Kidney (tissue), 13 donors: ENCODE measurements at regions not wholly inside any gene's neighbourhood (a gene's known extent, or its start where the extent isn't known, plus 50 kb on each side); places are given as distances from the start of the nearest gene placed in this dataset.

Experiments
- DNase-seq, 5 donors: peaks; one replicate each; pipeline ENCODE4 v3.0.0-alpha.2; 2013 to 2020
- FAIRE-seq: peaks from 2 replicates; lab custom pipeline; 2012; peaks lifted over from hg19 to GRCh38; lab: Jason Lieb, UNC
- H3K27ac ChIP-seq, 2 donors: one replicate each; pipeline ENCODE4 v1.7.0; 2013; ENCODE audit warnings: low read depth in 2 of 2, low read length in 2 of 2, inconsistent platforms in 1 of 2
- H3K27me3 ChIP-seq: one replicate; pipeline ENCODE4 v1.7.1; 2013; ENCODE audit warnings: low read length, inconsistent platforms; ENCODE audit not compliant: control insufficient read depth, insufficient read depth
- H3K36me3 ChIP-seq, 3 donors: one replicate each; pipeline versions ENCODE4 v1.7.0 to v1.7.1; 2013; ENCODE audit warnings: low read length in 3 of 3, control low read depth in 1 of 3, inconsistent platforms in 1 of 3; ENCODE audit not compliant: insufficient read depth in 3 of 3, control insufficient read depth in 2 of 3
- H3K4me1 ChIP-seq, 3 donors: one replicate each; pipeline versions ENCODE4 v1.7.0 to v1.7.1; 2013; ENCODE audit warnings: low read length in 3 of 3, inconsistent platforms in 1 of 3, low read depth in 1 of 3; ENCODE audit not compliant: control insufficient read depth in 2 of 3, insufficient read depth in 2 of 3
- H3K4me3 ChIP-seq, 3 donors: one replicate each; pipeline versions ENCODE4 v1.7.0 to v1.8.1; 2013; ENCODE audit warnings: low read length in 3 of 3, control low read depth in 1 of 3, inconsistent platforms in 1 of 3
- H3K9ac ChIP-seq, 3 donors: one replicate each; pipeline versions ENCODE4 v1.7.0 to v1.7.1; 2013; ENCODE audit warnings: low read length in 3 of 3, control low read depth in 1 of 3, inconsistent platforms in 1 of 3
- H3K9me3 ChIP-seq, 3 donors: one replicate each; pipeline versions ENCODE4 v1.7.0 to v1.7.1; 2013; ENCODE audit warnings: low read length in 3 of 3, control low read depth in 1 of 3, inconsistent platforms in 1 of 3; ENCODE audit not compliant: control insufficient read depth in 2 of 3, insufficient read depth in 1 of 3
- CTCF ChIP-seq: IDR thresholded peaks from 3 replicates; pipeline ENCODE4 v1.5.1; 2012; ENCODE audit warnings: mild to moderate bottlenecking, moderate library complexity, borderline replicate concordance; ENCODE audit not compliant: insufficient read depth; ENCODE audit errors: extremely low read depth
- intact Hi-C: fragments of 100-400 bp; cut with DNase I; formaldehyde crosslinking; loops from one replicate; pipeline ENCODE4 v1.11.1; 2022
- donor health status: control.
- donor health status: control.
- donor health status: control.
- donor health status: control.
- donor health status: control.
- donor health status: DM: yes; HTN: yes; CAD: no.
- donor health status: Normal renal cell carcinoma (clear cell type).

- Histone ChIP-seq H3K36me3 (no peaks in the 10 kb centered on the region), H3K4me1 (no peaks in the 10 kb centered on the region), H3K4me3 (no peak overlapping the region), H3K27me3 (no peaks in the 10 kb centered on the region), H3K9me3 (no peaks in the 10 kb centered on the region), H3K27ac (no peak overlapping the region), H3K9ac (no peak overlapping the region)
- intact Hi-C loops: no loop called here
- DNase-seq (no peak), FAIRE-seq (no peak)
- no peak for TF ChIP-seq CTCF
Observed at GRCh38 chr3:144708437-144708836, 736.8 kb downstream of the DIPK2A start.

- no peak overlapping the region for H3K27ac ChIP-seq
- intact Hi-C loops: no loop called here
- DNase-seq: no peak
- H3K36me3 ChIP-seq: no peaks in the 10 kb centered on the region
- no peak for TF ChIP-seq CTCF
- no peak overlapping the region for H3K9ac ChIP-seq
- H3K9me3 ChIP-seq: no peaks in the 10 kb centered on the region
- H3K4me1 ChIP-seq: no peaks in the 10 kb centered on the region
- no peaks in the 10 kb centered on the region for H3K27me3 ChIP-seq
- no peak overlapping the region for H3K4me3 ChIP-seq
- FAIRE-seq: no peak
Observed at GRCh38 chr3:144737281-144737680, 765.7 kb downstream of the DIPK2A start.

GRCh38 chr3:144743225-144743668 lies 771.6 kb downstream of the DIPK2A start:
- no peaks in the 10 kb centered on the region for H3K9me3 ChIP-seq
- no peak overlapping the region for H3K9ac ChIP-seq
- H3K27ac ChIP-seq: no peak overlapping the region
- H3K4me3 ChIP-seq: no peak overlapping the region
- intact Hi-C loops: no loop called here
- H3K36me3 ChIP-seq: no peaks in the 10 kb centered on the region
- FAIRE-seq: no peak
- no peak for DNase-seq
- no peaks in the 10 kb centered on the region for H3K4me1 ChIP-seq
- TF ChIP-seq CTCF: no peak
- H3K27me3 ChIP-seq: no peaks in the 10 kb centered on the region

GRCh38 chr3:144744473-144744872 lies 772.9 kb downstream of the DIPK2A start:
- H3K9me3 ChIP-seq: no peaks in the 10 kb centered on the region

More at GRCh38 chr3:144744473-144744872, 772.9 kb downstream of the DIPK2A start:
- Histone ChIP-seq H3K9ac (no peak overlapping the region), H3K27ac (no peak overlapping the region), H3K4me3 (no peak overlapping the region), H3K27me3 (no peaks in the 10 kb centered on the region), H3K36me3 (no peaks in the 10 kb centered on the region), H3K4me1 (no peaks in the 10 kb centered on the region)
- intact Hi-C loops: no loop called here
- TF ChIP-seq CTCF: no peak
- no peak for FAIRE-seq
- DNase-seq: no peak
